ENCODE measurements at regions not wholly inside any gene's neighbourhood (a gene's known extent, or its start where the extent isn't known, plus 50 kb on each side); places are given as distances from the start of the nearest gene placed in this dataset.

- ATAC-seq, result no peak
Measured at GRCh38 chr6:91447530-91448254, 860.8 kb upstream of the MAP3K7 start.

GRCh38 chr6:91447081-91447480 is 860.2 kb upstream of the MAP3K7 start:
- no peak for DNase-seq

More at GRCh38 chr6:91447530-91448254, 860.8 kb upstream of the MAP3K7 start:
- Mint-ChIP-seq H3K27ac (no peak overlapping the region), H3K27me3 (no peaks in the 10 kb centered on the region), H3K36me3 (ENCODE audit: low read depth) (no peaks in the 10 kb centered on the region), H3K4me1 (no peaks in the 10 kb centered on the region), H3K4me3 (no peak overlapping the region)
- no peak for DNase-seq
- no peaks in the 10 kb centered on the region for H3K9me3 ChIP-seq (ENCODE audit: control insufficient read depth, low read length, poor library complexity, severe bottlenecking)

GRCh38 chr6:91443405-91443804 is 856.5 kb upstream of the MAP3K7 start:
- DNase-seq (no peak), ATAC-seq (no peak)
- no peaks in the 10 kb centered on the region for H3K9me3 ChIP-seq (ENCODE audit: control insufficient read depth, low read length, poor library complexity, severe bottlenecking)
- no peak overlapping the region for H3K27ac Mint-ChIP-seq
- H3K36me3 Mint-ChIP-seq (ENCODE audit: low read depth), result no peaks in the 10 kb centered on the region
- no peak overlapping the region for H3K4me3 Mint-ChIP-seq
- no peaks in the 10 kb centered on the region for H3K4me1 Mint-ChIP-seq
- H3K27me3 Mint-ChIP-seq, result no peaks in the 10 kb centered on the region

More at GRCh38 chr6:91447081-91447480, 860.2 kb upstream of the MAP3K7 start:
- ATAC-seq, result no peak
- H3K27me3 Mint-ChIP-seq, result no peaks in the 10 kb centered on the region
- H3K27ac Mint-ChIP-seq, result no peak overlapping the region
- no peaks in the 10 kb centered on the region for H3K4me1 Mint-ChIP-seq
- H3K36me3 Mint-ChIP-seq (ENCODE audit: low read depth), result no peaks in the 10 kb centered on the region
- no peaks in the 10 kb centered on the region for H3K9me3 ChIP-seq (ENCODE audit: control insufficient read depth, low read length, poor library complexity, severe bottlenecking)
- no peak overlapping the region for H3K4me3 Mint-ChIP-seq

- no peak overlapping the region for H3K27ac Mint-ChIP-seq
- ATAC-seq (no peak), DNase-seq (no peak)
- no peak overlapping the region for H3K4me3 Mint-ChIP-seq
- H3K36me3 Mint-ChIP-seq (ENCODE audit: low read depth), result no peaks in the 10 kb centered on the region
- no peaks in the 10 kb centered on the region for H3K9me3 ChIP-seq (ENCODE audit: control insufficient read depth, low read length, poor library complexity, severe bottlenecking)
- no peaks in the 10 kb centered on the region for H3K27me3 Mint-ChIP-seq
- no peaks in the 10 kb centered on the region for H3K4me1 Mint-ChIP-seq
Measured at GRCh38 chr6:91442342-91442741, 855.5 kb upstream of the MAP3K7 start.

DNA sequence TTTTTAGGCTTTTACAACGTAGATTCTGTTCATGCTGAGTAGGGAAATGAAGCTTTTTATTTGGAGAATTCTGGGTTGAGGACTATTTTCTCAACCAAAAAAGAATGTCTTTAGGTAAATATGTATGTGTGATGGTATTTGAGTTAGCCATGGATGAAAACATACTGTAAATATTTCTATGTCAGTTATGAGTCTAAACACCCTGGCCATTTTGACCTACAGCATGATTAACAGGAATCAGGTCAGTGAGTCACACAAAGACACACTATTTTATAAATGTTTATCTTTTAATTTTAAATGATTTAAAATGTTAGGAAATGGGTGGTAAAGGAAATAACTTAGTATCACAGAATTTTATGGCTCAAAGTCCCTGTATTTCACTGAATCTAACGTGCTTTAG is 851.7 kb upstream of the MAP3K7 start:
- Mint-ChIP-seq H3K4me1 (no peaks in the 10 kb centered on the region), H3K27me3 (no peaks in the 10 kb centered on the region), H3K36me3 (ENCODE audit: low read depth) (no peaks in the 10 kb centered on the region), H3K27ac (no peak overlapping the region), H3K4me3 (no peak overlapping the region)
- H3K9me3 ChIP-seq (ENCODE audit: control insufficient read depth, low read length, poor library complexity, severe bottlenecking), result no peaks in the 10 kb centered on the region
- DNase-seq, result no peak
- ATAC-seq, result no peak

DNA sequence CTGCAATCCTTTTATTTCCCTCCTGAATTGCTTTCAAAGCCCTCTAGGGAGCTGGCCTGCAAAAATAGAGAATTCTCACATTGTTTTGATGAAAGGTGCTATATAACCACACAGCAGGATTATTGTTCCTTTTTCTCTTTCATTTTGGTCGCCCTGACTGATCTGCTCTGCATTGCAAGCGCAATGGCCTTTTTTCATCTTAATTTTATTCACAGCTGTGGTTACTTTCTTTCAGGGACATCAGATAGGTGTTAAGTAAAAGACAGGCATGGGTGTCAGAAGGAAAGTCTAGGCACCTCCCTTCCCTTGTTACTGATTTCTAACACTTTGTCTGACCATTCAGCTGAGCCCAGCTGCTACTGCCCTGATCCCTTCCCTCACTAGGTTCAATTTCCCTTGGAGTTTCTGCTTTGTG is 850.5 kb upstream of the MAP3K7 start:
- H3K4me1 Mint-ChIP-seq, result no peaks in the 10 kb centered on the region
- H3K9me3 ChIP-seq (ENCODE audit: control insufficient read depth, low read length, poor library complexity, severe bottlenecking), result no peaks in the 10 kb centered on the region
- DNase-seq (no peak), ATAC-seq (no peak)
- H3K27me3 Mint-ChIP-seq, result no peaks in the 10 kb centered on the region
- no peak overlapping the region for H3K4me3 Mint-ChIP-seq
- no peaks in the 10 kb centered on the region for H3K36me3 Mint-ChIP-seq (ENCODE audit: low read depth)
- no peak overlapping the region for H3K27ac Mint-ChIP-seq

GRCh38 chr6:91436448-91436847 is 849.6 kb upstream of the MAP3K7 start:
- ATAC-seq, result no peak
- DNase-seq, result no peak

DNA sequence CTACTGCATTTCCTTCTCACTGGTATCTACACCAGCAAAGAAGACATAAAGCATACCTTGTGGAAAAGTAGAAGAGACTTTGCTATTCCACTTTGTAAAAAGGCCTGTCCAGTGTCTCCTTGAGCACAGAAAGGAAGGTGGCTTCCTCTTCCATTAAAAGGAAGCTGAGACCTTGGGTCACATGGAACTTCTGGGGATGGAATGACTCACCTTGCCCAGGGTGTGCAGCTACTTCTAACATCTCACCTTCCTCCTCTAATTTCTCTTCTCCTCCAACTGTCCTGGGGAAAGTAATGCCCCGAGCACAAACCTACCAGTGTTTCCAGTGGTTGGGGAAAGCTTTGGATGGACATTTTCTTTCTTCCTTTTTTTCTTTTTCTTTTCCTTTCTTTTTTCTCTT is 848.8 kb upstream of the MAP3K7 start:
- H3K4me1 Mint-ChIP-seq, result no peaks in the 10 kb centered on the region
- DNase-seq (no peak), ATAC-seq (no peak)
- no peaks in the 10 kb centered on the region for H3K36me3 Mint-ChIP-seq (ENCODE audit: low read depth)
- no peaks in the 10 kb centered on the region for H3K27me3 Mint-ChIP-seq
- H3K4me3 Mint-ChIP-seq, result no peak overlapping the region
- no peaks in the 10 kb centered on the region for H3K9me3 ChIP-seq (ENCODE audit: control insufficient read depth, low read length, poor library complexity, severe bottlenecking)
- no peak overlapping the region for H3K27ac Mint-ChIP-seq

More at GRCh38 chr6:91436448-91436847, 849.6 kb upstream of the MAP3K7 start:
- H3K27ac Mint-ChIP-seq, result no peak overlapping the region
- H3K9me3 ChIP-seq (ENCODE audit: control insufficient read depth, low read length, poor library complexity, severe bottlenecking), result no peaks in the 10 kb centered on the region
- H3K27me3 Mint-ChIP-seq, result no peaks in the 10 kb centered on the region
- no peaks in the 10 kb centered on the region for H3K36me3 Mint-ChIP-seq (ENCODE audit: low read depth)
- H3K4me3 Mint-ChIP-seq, result no peak overlapping the region
- no peaks in the 10 kb centered on the region for H3K4me1 Mint-ChIP-seq

GRCh38 chr6:91434576-91434975 is 847.7 kb upstream of the MAP3K7 start:
- DNase-seq, result no peak
- no peak overlapping the region for H3K27ac Mint-ChIP-seq
- no peak for ATAC-seq
- no peaks in the 10 kb centered on the region for H3K27me3 Mint-ChIP-seq
- H3K4me3 Mint-ChIP-seq, result no peak overlapping the region
- H3K4me1 Mint-ChIP-seq, result no peaks in the 10 kb centered on the region
- no peaks in the 10 kb centered on the region for H3K9me3 ChIP-seq (ENCODE audit: control insufficient read depth, low read length, poor library complexity, severe bottlenecking)
- no peaks in the 10 kb centered on the region for H3K36me3 Mint-ChIP-seq (ENCODE audit: low read depth)

GRCh38 chr6:91433660-91434534 is 847.0 kb upstream of the MAP3K7 start:
- ATAC-seq (no peak), DNase-seq (no peak)
- Mint-ChIP-seq H3K36me3 (ENCODE audit: low read depth) (no peaks in the 10 kb centered on the region), H3K4me3 (no peak overlapping the region), H3K27me3 (no peaks in the 10 kb centered on the region), H3K4me1 (no peaks in the 10 kb centered on the region), H3K27ac (no peak overlapping the region)
- H3K9me3 ChIP-seq (ENCODE audit: control insufficient read depth, low read length, poor library complexity, severe bottlenecking), result no peaks in the 10 kb centered on the region

GRCh38 chr6:91428953-91429560 is 842.2 kb upstream of the MAP3K7 start:
- no peak for ATAC-seq
- H3K4me3 Mint-ChIP-seq, result no peak overlapping the region
- no peaks in the 10 kb centered on the region for H3K9me3 ChIP-seq (ENCODE audit: control insufficient read depth, low read length, poor library complexity, severe bottlenecking)
- DNase-seq, result no peak
- no peaks in the 10 kb centered on the region for H3K27me3 Mint-ChIP-seq
- no peaks in the 10 kb centered on the region for H3K36me3 Mint-ChIP-seq (ENCODE audit: low read depth)
- H3K27ac Mint-ChIP-seq, result no peak overlapping the region
- no peaks in the 10 kb centered on the region for H3K4me1 Mint-ChIP-seq

DNA sequence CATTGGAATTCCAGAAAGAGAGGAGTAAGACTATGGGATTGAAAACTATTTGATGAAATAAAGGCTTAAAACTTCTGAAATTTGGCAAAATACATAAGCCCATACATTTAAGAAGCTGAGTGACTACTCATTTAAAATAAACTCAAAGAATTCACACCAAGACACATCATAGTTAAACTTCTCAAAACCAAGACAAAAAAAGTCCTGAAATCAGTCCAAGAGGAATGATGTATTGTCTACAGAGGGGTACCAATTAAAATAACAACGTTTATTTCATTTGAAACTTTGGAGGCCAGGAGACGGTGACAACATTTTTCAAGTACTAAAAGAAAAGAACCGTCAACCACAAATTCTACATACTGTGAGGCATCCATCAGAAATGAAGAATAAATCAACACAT is 841.4 kb upstream of the MAP3K7 start:
- no peaks in the 10 kb centered on the region for H3K9me3 ChIP-seq (ENCODE audit: control insufficient read depth, low read length, poor library complexity, severe bottlenecking)
- DNase-seq, result no peak
- H3K4me3 Mint-ChIP-seq, result no peak overlapping the region
- H3K27me3 Mint-ChIP-seq, result no peaks in the 10 kb centered on the region
- H3K4me1 Mint-ChIP-seq, result no peaks in the 10 kb centered on the region
- H3K36me3 Mint-ChIP-seq (ENCODE audit: low read depth), result no peaks in the 10 kb centered on the region
- no peak overlapping the region for H3K27ac Mint-ChIP-seq
- ATAC-seq, result no peak

DNA sequence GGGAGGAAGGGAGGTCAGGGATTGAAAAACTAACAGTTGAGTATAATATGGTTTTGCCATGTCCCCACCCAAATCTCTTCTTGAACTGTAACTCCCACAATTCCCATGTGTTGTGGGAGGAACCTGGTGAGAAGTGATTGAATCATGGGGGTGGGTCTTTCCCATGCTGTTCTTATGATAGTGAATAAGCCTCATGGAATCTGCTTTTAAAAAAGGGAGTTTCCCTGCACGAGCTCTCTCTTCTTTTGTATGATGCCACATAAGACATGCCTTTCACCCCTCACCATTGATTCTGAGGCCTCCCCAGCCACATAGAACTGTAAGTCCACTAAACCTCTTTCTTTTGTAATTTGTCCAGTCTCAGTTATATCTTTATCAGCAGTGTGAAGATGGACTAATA is 833.4 kb upstream of the MAP3K7 start:
- H3K36me3 Mint-ChIP-seq (ENCODE audit: low read depth), result no peaks in the 10 kb centered on the region
- H3K27me3 Mint-ChIP-seq, result no peaks in the 10 kb centered on the region
- DNase-seq, result no peak
- H3K4me1 Mint-ChIP-seq, result no peaks in the 10 kb centered on the region
- H3K9me3 ChIP-seq (ENCODE audit: control insufficient read depth, low read length, poor library complexity, severe bottlenecking), result no peaks in the 10 kb centered on the region
- no peak overlapping the region for H3K4me3 Mint-ChIP-seq
- no peak overlapping the region for H3K27ac Mint-ChIP-seq
- ATAC-seq, result no peak
